Tibial nerve (tissue), 4 donors: ENCODE measurements at regions not wholly inside any gene's neighbourhood (a gene's known extent, or its start where the extent isn't known, plus 50 kb on each side); places are given as distances from the start of the nearest gene placed in this dataset.

Experiments
- DNase-seq, 2 donors: peaks; one replicate each; pipeline ENCODE4 v3.0.0-alpha.2; 2019; ENCODE audit warnings: low spot score in 2 of 2
- H3K27ac ChIP-seq, 4 donors: fragments of 200-600 bp; sonication (generic) in 3 of 4; one replicate each; pipeline ENCODE4 v1.5.1; 2017 to 2019; ENCODE audit warnings: mild to moderate bottlenecking in 1 of 4
- H3K27me3 ChIP-seq, 2 donors: fragments of 200-600 bp; sonication (generic) in 1 of 2; one replicate each; pipeline versions ENCODE4 v1.5.1 to v1.6.0; 2017 to 2019
- H3K36me3 ChIP-seq, 3 donors: fragments of 200-600 bp; sonication (generic); one replicate each; pipeline ENCODE4 v1.5.1; 2018 to 2019
- H3K4me1 ChIP-seq, 4 donors: fragments of 200-600 bp; sonication (generic) in 3 of 4; one replicate each; pipeline ENCODE4 v1.5.1; 2017 to 2019
- H3K4me3 ChIP-seq, 4 donors: fragments of 200-600 bp; sonication (generic) in 3 of 4; one replicate each; pipeline ENCODE4 v1.5.1; 2017 to 2019; ENCODE audit warnings: mild to moderate bottlenecking in 1 of 4, moderate library complexity in 1 of 4
- H3K9me3 ChIP-seq, 4 donors: fragments of 200-600 bp; sonication (generic) in 3 of 4; one replicate each; pipeline ENCODE4 v1.5.1; 2017 to 2019
- CTCF ChIP-seq, 5 experiments: fragments of 200-600 bp in 3 of 5; fragments of 450-650 bp in 2 of 5; sonication (generic) in 3 of 5; IDR thresholded peaks; one replicate each; pipeline ENCODE4 v1.5.1; 2016 to 2019; ENCODE audit warnings: antibody characterized with exemption in 5 of 5, mild to moderate bottlenecking in 3 of 5, moderate library complexity in 2 of 5
- EP300 ChIP-seq, 2 donors: sonication (generic); formaldehyde crosslinking; IDR thresholded peaks; one replicate each; pipeline ENCODE4 v1.6.1; 2017; ENCODE audit warnings: antibody characterized with exemption in 2 of 2, mild to moderate bottlenecking in 1 of 2
- POLR2A ChIP-seq, 2 donors: fragments of 450-650 bp; IDR thresholded peaks; one replicate each; pipeline ENCODE4 v1.6.1; 2017; ENCODE audit warnings: antibody characterized with exemption in 2 of 2, mild to moderate bottlenecking in 2 of 2, moderate library complexity in 2 of 2
- WGBS, 2 donors: methylation state at CpG; one replicate each; pipeline ENCODE4 v1.1.5; 2018; 5-methylcytosine and 5-hydroxymethylcytosine counted together

GRCh38 chr15:62795171-62795570 is 247.4 kb upstream of the TPM1 start:
- no peak for TF ChIP-seq EP300 (IDR thresholded peaks at IDR 0.05)
- TF ChIP-seq POLR2A (IDR thresholded peaks at IDR 0.05): no peak
- TF ChIP-seq CTCF (IDR thresholded peaks at IDR 0.05): no peak
- H3K9me3 ChIP-seq: no peaks in the 10 kb centered on the region
- no peaks in the 10 kb centered on the region for H3K27me3 ChIP-seq
- WGBS, 2 donors: 90 to 91% methylated on average over 13 of the region's 13 CpGs
- peaks cover 0 to 65% (median 6%) of the 10 kb centered on the region in 3 donors for H3K36me3 ChIP-seq
- H3K27ac ChIP-seq: no peak overlapping the region
- H3K4me3 ChIP-seq: no peak overlapping the region
- DNase-seq: no peak
- H3K4me1 ChIP-seq: no peaks in the 10 kb centered on the region

- no peaks in the 10 kb centered on the region for H3K9me3 ChIP-seq
- TF ChIP-seq CTCF (IDR thresholded peaks at IDR 0.05): no peak
- no peak for TF ChIP-seq EP300 (IDR thresholded peaks at IDR 0.05)
- TF ChIP-seq POLR2A (IDR thresholded peaks at IDR 0.05): no peak
- H3K27me3 ChIP-seq: no peaks in the 10 kb centered on the region
- H3K4me1 ChIP-seq: no peaks in the 10 kb centered on the region
- no peak overlapping the region for H3K27ac ChIP-seq
- DNase-seq: no peak
- H3K4me3 ChIP-seq: no peak overlapping the region
- H3K36me3 ChIP-seq: peaks cover 0 to 73% (median 6%) of the 10 kb centered on the region in 3 donors
- 89 to 90% methylated on average over 20 of the region's 20 CpGs for whole genome bisulfite sequencing, 2 donors
These were observed 246.5 kb upstream of the TPM1 start for GRCh38 chr15:62795700-62796695.

GRCh38 chr15:62797171-62797570 is 245.4 kb upstream of the TPM1 start:
- no peak overlapping the region for H3K27ac ChIP-seq
- no peak for DNase-seq
- TF ChIP-seq EP300 (IDR thresholded peaks at IDR 0.05) (no peak), POLR2A (IDR thresholded peaks at IDR 0.05) (no peak), CTCF (IDR thresholded peaks at IDR 0.05) (no peak)
- no peaks in the 10 kb centered on the region for H3K4me1 ChIP-seq
- peaks cover 0 to 85% (median 6%) of the 10 kb centered on the region in 3 donors for H3K36me3 ChIP-seq
- WGBS, 2 donors: 91 to 95% methylated on average over 12 to 15 of the region's 15 CpGs
- H3K4me3 ChIP-seq: no peak overlapping the region
- no peaks in the 10 kb centered on the region for H3K27me3 ChIP-seq
- H3K9me3 ChIP-seq: no peaks in the 10 kb centered on the region

GRCh38 chr15:62798536-62798935 is 244.0 kb upstream of the TPM1 start:
- TF ChIP-seq POLR2A (IDR thresholded peaks at IDR 0.05): no peak
- peaks cover 0 to 80% (median 6%) of the 10 kb centered on the region in 3 donors for H3K36me3 ChIP-seq
- 81 to 85% methylated on average over 5 of the region's 5 CpGs for WGBS, 2 donors

GRCh38 chr15:62799037-62799436 is 243.5 kb upstream of the TPM1 start:
- no peak for DNase-seq
- H3K36me3 ChIP-seq: peaks cover 0 to 83% (median 6%) of the 10 kb centered on the region in 3 donors
- TF ChIP-seq CTCF (IDR thresholded peaks at IDR 0.05): no peak
- TF ChIP-seq POLR2A (IDR thresholded peaks at IDR 0.05): no peak
- TF ChIP-seq EP300 (IDR thresholded peaks at IDR 0.05): no peak
- 92 to 94% methylated on average over 6 of the region's 6 CpGs for WGBS, 2 donors
- H3K4me1 ChIP-seq: no peaks in the 10 kb centered on the region
- H3K27ac ChIP-seq: no peak overlapping the region
- H3K27me3 ChIP-seq: no peaks in the 10 kb centered on the region
- H3K9me3 ChIP-seq: no peaks in the 10 kb centered on the region
- no peak overlapping the region for H3K4me3 ChIP-seq

More at GRCh38 chr15:62798536-62798935, 244.0 kb upstream of the TPM1 start:
- no peak for DNase-seq
- H3K27ac ChIP-seq: no peak overlapping the region
- no peaks in the 10 kb centered on the region for H3K9me3 ChIP-seq
- no peaks in the 10 kb centered on the region for H3K27me3 ChIP-seq
- H3K4me3 ChIP-seq: no peak overlapping the region
- no peaks in the 10 kb centered on the region for H3K4me1 ChIP-seq
